Erythroblast (primary cell): ENCODE measurements at regions not wholly inside any gene's neighbourhood (a gene's known extent, or its start where the extent isn't known, plus 50 kb on each side); places are given as distances from the start of the nearest gene placed in this dataset.

Experiments used
- GATA1 ChIP-seq: IDR thresholded peaks from 2 replicates; pipeline ENCODE4 v1.6.1; 2011; ENCODE audit warnings: low read depth, mild to moderate bottlenecking, control low read depth, low read length, moderate library complexity
- POLR2A ChIP-seq: IDR thresholded peaks from 2 replicates; pipeline ENCODE4 v1.6.1; 2011; ENCODE audit warnings: mild to moderate bottlenecking, low read length

GRCh38 chr2:129709956-129710598 is 269.4 kb upstream of the RAB6C start:
- TF ChIP-seq POLR2A (no peak), GATA1 (no peak)
